ENCODE measurements at regions not wholly inside any gene's neighbourhood (a gene's known extent, or its start where the extent isn't known, plus 50 kb on each side); places are given as distances from the start of the nearest gene placed in this dataset.

DNA sequence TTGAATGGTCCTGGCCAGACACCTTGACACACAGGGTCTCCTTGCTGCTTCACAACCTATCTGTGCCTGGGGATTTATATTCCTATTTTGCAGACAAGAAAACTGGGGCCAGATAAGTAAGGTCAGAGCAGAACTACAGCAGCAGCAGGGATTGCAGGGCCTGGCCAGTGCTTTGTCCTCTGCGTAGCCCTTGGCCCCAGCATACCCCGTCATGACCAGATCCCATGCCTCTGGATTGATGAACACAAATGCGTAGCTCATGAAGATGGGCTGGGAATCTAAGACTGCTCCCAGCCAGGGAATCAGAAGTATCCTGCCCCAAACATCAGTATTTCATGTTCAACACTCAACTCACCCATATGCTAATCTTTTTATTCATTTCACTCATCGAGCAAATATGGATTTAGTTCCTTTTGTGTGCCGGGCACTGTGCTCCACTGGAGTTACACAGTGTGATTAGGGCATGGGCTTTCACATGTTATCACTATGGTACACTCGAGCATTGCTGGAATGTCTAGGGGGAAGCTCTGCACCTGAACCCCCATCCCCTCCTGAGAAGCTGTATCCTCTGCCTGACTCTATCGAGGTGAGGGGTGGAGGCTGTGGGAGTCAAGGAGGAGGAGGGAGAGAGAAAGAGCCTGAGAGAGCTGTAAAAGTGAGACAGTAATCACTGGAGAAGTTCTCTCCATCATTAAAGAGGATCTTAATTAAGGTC is 143.3 kb downstream of the CYP26B1 start:
- 87 to 90% methylated on average over 7 of the region's 7 CpGs for WGBS, 2 donors
- H3K27ac ChIP-seq: no peak overlapping the region
- no peak for DNase-seq (ENCODE audit: low spot score in 2 of 2)
- no peaks in the 10 kb centered on the region for H3K4me1 ChIP-seq
- no peaks in the 10 kb centered on the region for H3K27me3 ChIP-seq
- H3K9me3 ChIP-seq: no peaks in the 10 kb centered on the region
- no peak overlapping the region for H3K4me3 ChIP-seq
- TF ChIP-seq, protein P1, sequence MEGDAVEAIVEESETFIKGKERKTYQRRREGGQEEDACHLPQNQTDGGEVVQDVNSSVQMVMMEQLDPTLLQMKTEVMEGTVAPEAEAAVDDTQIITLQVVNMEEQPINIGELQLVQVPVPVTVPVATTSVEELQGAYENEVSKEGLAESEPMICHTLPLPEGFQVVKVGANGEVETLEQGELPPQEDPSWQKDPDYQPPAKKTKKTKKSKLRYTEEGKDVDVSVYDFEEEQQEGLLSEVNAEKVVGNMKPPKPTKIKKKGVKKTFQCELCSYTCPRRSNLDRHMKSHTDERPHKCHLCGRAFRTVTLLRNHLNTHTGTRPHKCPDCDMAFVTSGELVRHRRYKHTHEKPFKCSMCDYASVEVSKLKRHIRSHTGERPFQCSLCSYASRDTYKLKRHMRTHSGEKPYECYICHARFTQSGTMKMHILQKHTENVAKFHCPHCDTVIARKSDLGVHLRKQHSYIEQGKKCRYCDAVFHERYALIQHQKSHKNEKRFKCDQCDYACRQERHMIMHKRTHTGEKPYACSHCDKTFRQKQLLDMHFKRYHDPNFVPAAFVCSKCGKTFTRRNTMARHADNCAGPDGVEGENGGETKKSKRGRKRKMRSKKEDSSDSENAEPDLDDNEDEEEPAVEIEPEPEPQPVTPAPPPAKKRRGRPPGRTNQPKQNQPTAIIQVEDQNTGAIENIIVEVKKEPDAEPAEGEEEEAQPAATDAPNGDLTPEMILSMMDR (IDR thresholded peaks at IDR 0.05): no peak
- TF ChIP-seq EP300 (IDR thresholded peaks at IDR 0.05) (no peak), POLR2A (IDR thresholded peaks at IDR 0.05) (no peak)
- H3K36me3 ChIP-seq: no peaks in the 10 kb centered on the region

GRCh38 chr2:72003796-72004195 is 143.9 kb downstream of the CYP26B1 start:
- Histone ChIP-seq H3K27ac (no peak overlapping the region), H3K36me3 (no peaks in the 10 kb centered on the region), H3K4me1 (no peaks in the 10 kb centered on the region), H3K9me3 (no peaks in the 10 kb centered on the region), H3K4me3 (no peak overlapping the region), H3K27me3 (no peaks in the 10 kb centered on the region)
- DNase-seq (ENCODE audit: low spot score in 2 of 2): no peak
- WGBS, 2 donors: 83 to 92% methylated on average over 3 of the region's 3 CpGs
- TF ChIP-seq EP300 (IDR thresholded peaks at IDR 0.05) (no peak), POLR2A (IDR thresholded peaks at IDR 0.05) (no peak)
- TF ChIP-seq, protein P1 (IDR thresholded peaks at IDR 0.05): no peak

- no peak for DNase-seq (ENCODE audit: low spot score in 2 of 2)
- TF ChIP-seq, protein P1 (IDR thresholded peaks at IDR 0.05): no peak
- TF ChIP-seq EP300 (IDR thresholded peaks at IDR 0.05) (no peak), POLR2A (IDR thresholded peaks at IDR 0.05) (no peak)
- WGBS, 2 donors: 93 to 97% methylated on average over 4 to 8 of the region's 8 CpGs
Measured at GRCh38 chr2:72003124-72003523, 144.5 kb downstream of the CYP26B1 start.

GRCh38 chr2:72001937-72002690 is 145.5 kb downstream of the CYP26B1 start:
- TF ChIP-seq EP300 (IDR thresholded peaks at IDR 0.05): no peak
- TF ChIP-seq, protein P1 (IDR thresholded peaks at IDR 0.05): no peak
- no peak for TF ChIP-seq POLR2A (IDR thresholded peaks at IDR 0.05)
- H3K9me3 ChIP-seq: no peaks in the 10 kb centered on the region
- H3K4me3 ChIP-seq: no peak overlapping the region
- no peak overlapping the region for H3K27ac ChIP-seq
- 74 to 75% methylated on average over 9 of the region's 9 CpGs for WGBS, 2 donors
- no peaks in the 10 kb centered on the region for H3K4me1 ChIP-seq
- no peaks in the 10 kb centered on the region for H3K27me3 ChIP-seq
- no peak for DNase-seq (ENCODE audit: low spot score in 2 of 2)
- H3K36me3 ChIP-seq: no peaks in the 10 kb centered on the region

More at GRCh38 chr2:72003124-72003523, 144.5 kb downstream of the CYP26B1 start:
- no peaks in the 10 kb centered on the region for H3K36me3 ChIP-seq
- H3K4me1 ChIP-seq: no peaks in the 10 kb centered on the region
- H3K4me3 ChIP-seq: no peak overlapping the region
- H3K27me3 ChIP-seq: no peaks in the 10 kb centered on the region
- no peaks in the 10 kb centered on the region for H3K9me3 ChIP-seq
- H3K27ac ChIP-seq: no peak overlapping the region

DNA sequence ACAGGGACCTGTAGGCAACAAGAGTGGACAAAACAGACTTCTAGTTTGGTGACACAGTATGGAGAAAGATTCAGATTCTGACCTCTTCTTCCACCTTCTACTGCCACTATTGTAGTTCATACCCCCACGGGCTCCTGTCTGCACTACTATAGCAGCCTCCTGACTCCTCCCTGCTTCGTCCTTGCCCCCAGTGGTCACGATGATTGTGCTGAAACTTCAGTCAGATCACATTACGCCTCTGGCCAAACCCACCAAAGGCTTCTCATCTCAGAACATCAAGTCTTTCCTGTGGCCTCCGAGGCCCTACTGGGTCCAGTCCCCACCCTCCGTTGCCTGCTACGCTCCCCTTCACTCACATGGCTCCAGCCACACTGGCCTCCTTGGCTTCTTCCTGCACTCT is 147.6 kb downstream of the CYP26B1 start:
- H3K9me3 ChIP-seq: no peaks in the 10 kb centered on the region
- H3K4me1 ChIP-seq: no peaks in the 10 kb centered on the region
- DNase-seq (ENCODE audit: low spot score in 2 of 2): no peak
- no peak for TF ChIP-seq POLR2A (IDR thresholded peaks at IDR 0.05)
- TF ChIP-seq, protein P1 (IDR thresholded peaks at IDR 0.05): no peak
- no peak for TF ChIP-seq EP300 (IDR thresholded peaks at IDR 0.05)
- WGBS, 2 donors: 72 to 73% methylated on average over 7 of the region's 7 CpGs
- H3K27me3 ChIP-seq: no peaks in the 10 kb centered on the region
- H3K4me3 ChIP-seq: no peak overlapping the region
- H3K36me3 ChIP-seq: no peaks in the 10 kb centered on the region
- no peak overlapping the region for H3K27ac ChIP-seq

All from tibial nerve (tissue), 4 donors.